HEK293T (cell line): ENCODE measurements at regions not wholly inside any gene's neighbourhood (a gene's known extent, or its start where the extent isn't known, plus 50 kb on each side); places are given as distances from the start of the nearest gene placed in this dataset.

Experiments used
- CTCF ChIA-PET: fragments of 350-600 bp; formaldehyde crosslinking; extraction: SDS; loops from one replicate; lab custom pipeline; 2021; ENCODE audit warnings: antibody characterized with exemption, inconsistent platforms; lab: Yijun Ruan, JAX
- POLR2A ChIA-PET: fragments of 350-600 bp; formaldehyde crosslinking; extraction: SDS; loops from one replicate; lab custom pipeline; 2020; ENCODE audit warnings: antibody characterized with exemption, inconsistent platforms; lab: Yijun Ruan, JAX
- DNase-seq: peaks from one replicate; pipeline ENCODE4 v3.0.0; 2012; ENCODE audit warnings: mixed read lengths; ENCODE audit errors: extremely low spot score
- ARNT ChIP-seq: fragments of 450-650 bp; IDR thresholded peaks from 2 replicates; pipeline ENCODE4 v1.6.1; 2017; ENCODE audit warnings: mild to moderate bottlenecking
- BHLHE40 ChIP-seq: fragments of 450-650 bp; IDR thresholded peaks from 2 replicates; pipeline ENCODE4 v1.6.1; 2016; ENCODE audit warnings: mild to moderate bottlenecking, moderate library complexity, borderline replicate concordance
- CTBP1 ChIP-seq: fragments of 450-650 bp; IDR thresholded peaks from 2 replicates; pipeline ENCODE4 v1.6.1; 2016; ENCODE audit warnings: borderline replicate concordance
- ELF4 ChIP-seq: fragments of 450-650 bp; IDR thresholded peaks from 2 replicates; pipeline ENCODE4 v1.6.1; 2017; ENCODE audit warnings: antibody characterized with exemption
- FOXA1 ChIP-seq: fragments of 450-650 bp; IDR thresholded peaks from 2 replicates; pipeline ENCODE4 v1.6.1; 2016; ENCODE audit warnings: mild to moderate bottlenecking
- FOXK2 ChIP-seq: fragments of 450-650 bp; IDR thresholded peaks from 2 replicates; pipeline ENCODE4 v1.6.1; 2016; ENCODE audit warnings: mild to moderate bottlenecking
- FOXM1 ChIP-seq: fragments of 450-650 bp; IDR thresholded peaks from 2 replicates; pipeline ENCODE4 v1.6.1; 2017; ENCODE audit warnings: mild to moderate bottlenecking, borderline replicate concordance
- HDGF ChIP-seq: fragments of 450-650 bp; IDR thresholded peaks from 2 replicates; pipeline ENCODE4 v1.6.1; 2017; ENCODE audit warnings: antibody characterized with exemption, borderline replicate concordance
- L3MBTL2 ChIP-seq: fragments of 450-650 bp; conservative IDR thresholded peaks from 2 replicates; pipeline ENCODE4 v1.6.1; 2016; ENCODE audit warnings: mild to moderate bottlenecking
- LEF1 ChIP-seq: fragments of 450-650 bp; IDR thresholded peaks from 2 replicates; pipeline ENCODE4 v1.6.1; 2017; ENCODE audit warnings: mild to moderate bottlenecking, borderline replicate concordance
- NFRKB ChIP-seq: fragments of 450-650 bp; IDR thresholded peaks from 2 replicates; pipeline ENCODE4 v1.6.1; 2016; ENCODE audit warnings: mild to moderate bottlenecking, moderate library complexity
- PKNOX1 ChIP-seq: fragments of 450-650 bp; IDR thresholded peaks from 2 replicates; pipeline ENCODE4 v1.6.1; 2016
- SP1 ChIP-seq: fragments of 450-650 bp; IDR thresholded peaks from 2 replicates; pipeline ENCODE4 v1.6.1; 2017
- SUZ12 ChIP-seq: fragments of 450-650 bp; IDR thresholded peaks from 2 replicates; pipeline ENCODE4 v1.6.1; 2016; ENCODE audit warnings: mild to moderate bottlenecking
- TARDBP ChIP-seq: fragments of 450-650 bp; IDR thresholded peaks from 2 replicates; pipeline ENCODE4 v1.6.1; 2016
- ZNF384 ChIP-seq: fragments of 450-650 bp; IDR thresholded peaks from 2 replicates; pipeline ENCODE4 v1.6.1; 2016

- ChIA-PET CTCF (interaction anchor here (0.7 to 4.2 kb wide), 15 partner anchors 38 to 237 kb away, joined by 3 to 36 read pairs (median 4); no protein-coding TSS in a partner anchor), POLR2A (interaction anchor here (0.6 kb wide), 1 partner anchor 587 kb away, joined by 3 read pairs; the partner anchor contains the start of gene CABYR)
- TF ChIP-seq NFRKB, result no peak
- no peak for TF ChIP-seq ZNF384
- no peak for TF ChIP-seq BHLHE40
- no peak for TF ChIP-seq ARNT
- TF ChIP-seq SP1, result no peak
- no peak for TF ChIP-seq TARDBP
- TF ChIP-seq FOXK2, result no peak
- TF ChIP-seq L3MBTL2, result no peak
- no peak for TF ChIP-seq CTBP1
- TF ChIP-seq FOXM1, result no peak
- TF ChIP-seq FOXA1, result no peak
- TF ChIP-seq PKNOX1, result no peak
- TF ChIP-seq ELF4, result no peak
- no peak for TF ChIP-seq LEF1
- DNase-seq, result no peak
Measured at GRCh38 chr18:24725644-24726415, 265.4 kb downstream of the HRH4 start.

- DNase-seq, result peak; percentile 62
- POLR2A ChIA-PET, result no interaction called here
Measured at GRCh38 chr18:24726727-24727492, 266.5 kb downstream of the HRH4 start.

GRCh38 chr18:24727685-24728084, 267.2 kb downstream of the HRH4 start:
- TF ChIP-seq TARDBP (no peak), SP1 (no peak), ELF4 (no peak), FOXA1 (no peak), HDGF (no peak), FOXM1 (no peak), SUZ12 (no peak), BHLHE40 (no peak), CTBP1 (no peak), ARNT (no peak), L3MBTL2 (no peak), LEF1 (no peak)
- ChIA-PET CTCF (interaction anchor here (1.0 to 4.2 kb wide), 5 partner anchors 127 to 239 kb away, joined by 3 to 36 read pairs (median 27); no protein-coding TSS in a partner anchor), POLR2A (no interaction called here)
- DNase-seq, result no peak

More at GRCh38 chr18:24726727-24727492, 266.5 kb downstream of the HRH4 start:
- TF ChIP-seq BHLHE40 (no peak), LEF1 (no peak), PKNOX1 (peak; percentile 43; the same call in 1 of the 2 replicates)
- CTCF ChIA-PET, result interaction anchor here (0.6 to 4.2 kb wide), 21 partner anchors 10 to 294 kb away, joined by 3 to 36 read pairs (median 3); no protein-coding TSS in a partner anchor

- POLR2A ChIA-PET, result no interaction called here
- TF ChIP-seq ELF4, result no peak
- no peak for TF ChIP-seq BHLHE40
- TF ChIP-seq FOXM1, result no peak
- no peak for TF ChIP-seq LEF1
- no peak for TF ChIP-seq FOXK2
- TF ChIP-seq NFRKB, result no peak
- no peak for TF ChIP-seq CTBP1
- TF ChIP-seq SUZ12, result no peak
- CTCF ChIA-PET, result interaction anchor here (0.8 kb wide), 1 partner anchor 8 kb away, joined by 3 read pairs; no protein-coding TSS in a partner anchor
- no peak for DNase-seq
Measured at GRCh38 chr18:24731158-24731557, 270.7 kb downstream of the HRH4 start.

GRCh38 chr18:24731981-24732380, 271.5 kb downstream of the HRH4 start:
- TF ChIP-seq FOXM1 (no peak), FOXA1 (no peak), CTBP1 (no peak), FOXK2 (no peak), L3MBTL2 (no peak), PKNOX1 (no peak), BHLHE40 (no peak), ELF4 (no peak), TARDBP (no peak), LEF1 (no peak), SP1 (no peak), ARNT (no peak), SUZ12 (no peak), HDGF (no peak), NFRKB (no peak), ZNF384 (no peak)
- ChIA-PET CTCF (no interaction called here), POLR2A (no interaction called here)
- no peak for DNase-seq
